ENCODE measurements at regions not wholly inside any gene's neighbourhood (a gene's known extent, or its start where the extent isn't known, plus 50 kb on each side); places are given as distances from the start of the nearest gene placed in this dataset.

DNA sequence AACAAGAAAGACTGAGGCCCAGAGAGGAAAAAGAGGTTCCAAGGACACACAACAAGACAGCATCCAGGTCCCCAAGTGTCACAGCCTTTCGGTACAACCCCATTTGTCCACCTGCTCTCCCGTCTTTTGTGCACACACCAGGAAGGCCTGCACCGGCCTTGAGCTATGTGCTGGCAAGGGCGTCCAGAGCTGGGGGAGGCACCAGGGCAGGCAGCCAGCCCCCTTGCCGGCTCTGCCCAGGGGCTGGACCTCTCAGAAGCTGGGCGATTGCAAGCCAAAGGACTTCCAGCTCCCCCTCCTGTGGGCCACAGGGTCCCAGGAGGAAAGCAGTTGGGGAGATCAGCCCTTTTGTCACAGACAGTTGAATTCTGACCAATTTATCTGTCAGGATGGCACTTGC, 210.5 kb downstream of the MN1 start:
- intact Hi-C loops (cut with DNase I; ENCODE audit: low total_unique reads): no loop called here
- no peaks in the 10 kb centered on the region for H3K9me3 ChIP-seq
- no peaks in the 10 kb centered on the region for H3K36me3 ChIP-seq
- no peak overlapping the region for H3K27ac ChIP-seq
- H3K27me3 ChIP-seq: no peaks in the 10 kb centered on the region
- H3K4me1 ChIP-seq: peaks cover 0 to 5% (median 2%) of the 10 kb centered on the region in 4 donors
- TF ChIP-seq CTCF (IDR thresholded peaks at IDR 0.05): no peak
- DNase-seq: no peak
- H3K4me3 ChIP-seq: no peak overlapping the region

DNA sequence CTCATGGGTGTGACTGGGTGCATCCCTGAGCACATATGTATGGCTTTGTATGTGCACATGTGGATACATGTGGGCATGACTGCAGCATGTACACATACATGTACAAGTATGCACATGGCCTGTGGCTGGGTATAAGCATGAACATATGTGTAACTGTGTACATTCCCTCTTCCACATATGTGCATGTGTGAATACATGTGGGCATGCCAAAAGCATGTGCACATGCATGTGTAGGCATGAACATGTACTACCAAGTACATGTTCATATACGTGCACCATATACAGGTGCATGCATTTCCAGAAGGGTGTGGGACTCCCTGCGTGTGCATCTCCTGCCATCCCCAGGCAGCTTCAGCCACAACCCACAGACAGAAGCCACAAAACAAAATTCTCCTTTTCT, 208.2 kb downstream of the MN1 start:
- H3K4me3 ChIP-seq: no peak overlapping the region
- H3K9me3 ChIP-seq: no peaks in the 10 kb centered on the region
- TF ChIP-seq CTCF (IDR thresholded peaks at IDR 0.05): no peak
- intact Hi-C loops (cut with DNase I; ENCODE audit: low total_unique reads): no loop called here
- H3K27me3 ChIP-seq: no peaks in the 10 kb centered on the region
- no peaks in the 10 kb centered on the region for H3K36me3 ChIP-seq
- DNase-seq: no peak
- H3K4me1 ChIP-seq: peaks cover 0 to 5% (median 2%) of the 10 kb centered on the region in 4 donors
- no peak overlapping the region for H3K27ac ChIP-seq

GRCh38 chr22:27594020-27594419, 207.5 kb downstream of the MN1 start:
- intact Hi-C loops (cut with DNase I; ENCODE audit: low total_unique reads): no loop called here
- no peak overlapping the region for H3K27ac ChIP-seq
- no peak overlapping the region for H3K4me3 ChIP-seq
- no peak for DNase-seq
- H3K4me1 ChIP-seq: peaks cover 0 to 5% (median 2%) of the 10 kb centered on the region in 4 donors
- no peaks in the 10 kb centered on the region for H3K9me3 ChIP-seq
- H3K27me3 ChIP-seq: no peaks in the 10 kb centered on the region
- TF ChIP-seq CTCF (IDR thresholded peaks at IDR 0.05): no peak
- no peaks in the 10 kb centered on the region for H3K36me3 ChIP-seq

- H3K27ac ChIP-seq: no peak overlapping the region
- no peaks in the 10 kb centered on the region for H3K27me3 ChIP-seq
- H3K4me3 ChIP-seq: no peak overlapping the region
- intact Hi-C loops (cut with DNase I; ENCODE audit: low total_unique reads): no loop called here
- H3K4me1 ChIP-seq: peaks cover 0 to 5% (median 2%) of the 10 kb centered on the region in 4 donors
- H3K9me3 ChIP-seq: no peaks in the 10 kb centered on the region
- no peak for DNase-seq
- no peak for TF ChIP-seq CTCF (IDR thresholded peaks at IDR 0.05)
- no peaks in the 10 kb centered on the region for H3K36me3 ChIP-seq
Observed at GRCh38 chr22:27594474-27595134, 207.0 kb downstream of the MN1 start.

GRCh38 chr22:27596133-27596870, 205.3 kb downstream of the MN1 start:
- Histone ChIP-seq H3K4me3 (no peak overlapping the region), H3K27ac (no peak overlapping the region), H3K9me3 (no peaks in the 10 kb centered on the region), H3K27me3 (no peaks in the 10 kb centered on the region), H3K36me3 (no peaks in the 10 kb centered on the region), H3K4me1 (peaks cover 0 to 5% (median 0%) of the 10 kb centered on the region in 4 donors)
- TF ChIP-seq CTCF (IDR thresholded peaks at IDR 0.05): no peak
- DNase-seq: no peak
- intact Hi-C loops (cut with DNase I; ENCODE audit: low total_unique reads): no loop called here

All from tibial artery (tissue), 4 donors.